CD1c-positive myeloid dendritic cell (primary cell): ENCODE measurements at regions not wholly inside any gene's neighbourhood (a gene's known extent, or its start where the extent isn't known, plus 50 kb on each side); places are given as distances from the start of the nearest gene placed in this dataset.
"Not testable (repeated sequence)": the region's sequence is repeated elsewhere in the genome, so short reads cannot be mapped to it uniquely, and the experiment has no call there.

Source experiments
- DNase-seq: peaks from one replicate; pipeline ENCODE4 v3.0.0-alpha.2; 2016; ENCODE audit errors: extremely low spot score

DNA sequence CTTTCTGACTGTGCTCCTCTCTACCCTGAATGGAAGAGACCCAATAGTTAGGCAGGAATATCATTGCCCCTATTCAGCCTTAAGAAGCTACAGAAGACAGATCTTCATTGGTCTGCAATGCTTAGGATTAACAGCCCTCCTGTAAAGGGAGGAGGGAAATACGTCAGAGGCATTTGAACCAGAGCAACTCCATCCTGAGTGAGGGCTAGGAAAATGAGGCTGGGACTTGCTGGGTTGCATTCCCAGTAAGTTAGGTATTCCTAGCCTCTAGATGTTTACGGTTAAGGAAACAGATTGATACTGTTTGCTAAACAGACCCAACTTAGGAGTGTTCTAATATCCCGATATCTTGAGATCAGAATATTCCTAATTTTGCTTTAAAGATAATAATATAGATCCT, 63.5 kb downstream of the PCDH18 start:
- DNase-seq = no peak

DNA sequence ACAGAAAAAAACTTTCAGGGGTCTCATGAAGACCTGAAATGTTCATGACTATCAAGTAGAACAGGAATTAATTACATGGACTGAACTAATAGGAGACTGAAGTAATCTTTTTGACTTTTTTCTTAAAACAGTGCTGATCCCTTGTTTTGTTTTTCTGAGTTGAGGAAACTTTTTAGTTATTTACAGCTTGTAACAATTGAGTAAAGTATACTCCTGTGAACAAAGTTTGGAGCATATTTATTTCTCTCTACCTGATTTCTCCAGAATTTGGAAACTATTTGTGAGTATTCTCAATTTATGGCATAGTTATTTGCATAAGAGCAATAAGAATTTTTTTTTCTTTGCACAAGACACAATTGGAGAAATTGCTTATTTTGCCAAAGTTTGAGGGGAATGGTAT, 64.8 kb downstream of the PCDH18 start:
- no peak for DNase-seq

DNA sequence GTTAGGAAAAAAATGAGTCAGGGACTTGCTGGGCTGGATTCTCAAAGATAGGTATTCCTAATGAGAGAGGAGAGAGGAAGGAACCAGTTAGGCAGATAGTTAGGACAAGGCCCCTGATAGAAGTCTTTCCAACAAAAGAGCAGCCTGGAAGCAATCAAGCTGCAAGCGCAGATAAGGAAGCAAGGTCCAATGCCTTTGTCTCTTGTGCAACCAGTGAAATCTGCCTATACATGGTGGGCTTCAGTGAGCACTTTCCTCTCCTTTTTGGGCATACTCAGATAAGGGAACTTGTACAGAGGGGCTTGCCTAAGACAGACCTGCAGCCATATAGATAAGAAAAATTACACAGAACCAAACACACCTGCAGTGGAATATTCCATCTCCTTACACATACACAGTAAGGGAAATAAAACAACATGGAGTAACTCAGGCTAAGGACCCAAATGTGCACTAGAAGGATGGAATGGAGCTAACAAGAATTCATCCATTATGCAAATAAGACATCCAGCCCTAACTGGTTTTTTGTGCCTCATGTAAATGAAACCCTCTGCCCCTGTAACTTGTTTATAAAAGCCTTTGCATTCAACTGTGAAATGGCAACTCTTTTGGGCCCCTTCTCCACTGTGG, 68.8 kb downstream of the PCDH18 start:
- no peak for DNase-seq

DNA sequence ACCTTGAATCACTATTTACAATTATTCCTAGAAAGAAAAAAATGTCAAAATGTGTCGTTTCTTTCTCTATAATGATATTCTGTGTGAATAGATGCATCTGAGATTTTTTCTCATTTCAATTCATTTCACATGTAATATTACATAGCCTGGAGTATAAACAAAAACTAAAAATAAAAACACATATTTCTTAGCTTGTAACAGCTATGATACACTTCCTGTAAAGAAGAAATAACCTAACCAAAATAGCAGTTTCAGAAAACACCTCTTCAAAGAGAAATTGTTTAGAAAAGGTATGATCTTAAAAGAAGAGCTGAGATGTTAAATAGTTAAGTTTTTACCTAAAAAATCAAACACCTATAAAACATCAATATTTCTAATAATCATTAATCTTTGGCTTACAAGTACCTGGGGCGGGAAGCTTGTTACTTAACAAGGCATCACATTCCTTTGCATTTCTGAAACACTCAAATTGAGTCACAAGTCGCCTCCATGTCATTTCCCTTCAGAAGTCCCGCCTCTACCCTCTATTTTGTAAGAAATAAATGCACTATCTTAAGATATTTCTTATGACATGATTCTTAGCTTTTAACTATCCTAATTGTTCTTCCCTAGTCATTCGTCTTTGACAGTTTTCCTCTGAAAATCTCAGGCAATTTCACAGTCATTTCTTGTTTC, 76.5 kb downstream of the PCDH18 start:
- DNase-seq = no peak

- DNase-seq = no peak
Measured at GRCh38 chr4:137454767-137455166, 77.5 kb downstream of the PCDH18 start.

DNA sequence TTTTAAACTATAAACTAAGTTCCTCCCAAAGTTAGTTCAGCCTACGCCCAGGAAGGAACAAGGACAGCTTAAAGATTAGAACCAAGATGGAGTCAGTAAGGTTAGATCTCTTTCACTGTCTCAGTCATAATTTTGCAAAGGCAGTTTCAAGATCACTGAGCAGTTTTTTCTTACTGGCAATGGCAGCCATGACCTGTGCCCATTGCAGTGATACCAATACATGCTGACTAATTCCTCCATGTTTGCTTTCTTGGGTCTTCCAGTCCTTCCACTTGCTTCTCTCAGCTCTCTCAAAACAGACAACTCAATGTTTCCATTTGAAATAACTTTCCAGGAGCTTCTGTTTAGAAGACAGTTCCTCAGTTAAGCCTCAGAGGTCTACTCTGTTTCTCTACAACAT, 79.5 kb downstream of the PCDH18 start:
- no peak for DNase-seq

GRCh38 chr4:137451172-137451825, 81.0 kb downstream of the PCDH18 start:
- DNase-seq = no peak

DNA sequence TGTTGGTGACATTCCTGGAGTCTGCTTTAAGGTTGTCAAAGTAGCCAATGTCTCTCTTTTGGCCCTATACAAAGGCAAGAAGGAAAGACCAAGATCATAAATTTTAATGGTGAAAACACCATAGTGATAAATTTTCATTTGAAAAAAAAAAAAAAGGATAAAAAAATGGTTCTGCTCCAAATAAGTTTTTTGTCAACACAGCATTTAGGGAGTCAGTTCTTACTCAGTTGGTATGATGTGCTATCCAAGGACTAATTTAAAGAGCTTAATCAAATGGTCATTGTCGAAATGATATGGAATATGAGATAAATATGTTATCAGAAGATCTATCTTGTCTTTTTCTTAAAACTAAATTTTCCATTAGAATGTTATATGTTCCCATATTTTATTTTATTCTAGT, 83.9 kb downstream of the PCDH18 start:
- DNase-seq = no peak

DNA sequence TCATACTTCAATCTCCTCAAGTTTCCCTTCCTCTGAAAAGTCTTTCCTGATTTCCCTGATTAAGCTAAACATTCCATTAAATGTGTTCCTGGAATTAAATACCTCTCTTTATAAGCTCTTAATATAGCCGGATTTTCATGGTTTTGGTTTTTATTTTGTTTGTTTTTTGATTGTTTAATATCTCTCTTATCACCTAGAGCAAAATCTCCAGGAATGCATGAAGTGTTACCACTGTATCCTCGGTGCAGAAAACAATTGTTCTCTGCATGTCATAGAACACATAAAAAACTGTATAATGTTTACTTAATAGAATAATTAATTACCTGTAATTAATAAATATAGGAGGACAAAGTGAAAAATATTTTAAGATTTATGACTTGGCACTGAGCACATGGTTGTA, 86.2 kb downstream of the PCDH18 start:
- no peak for DNase-seq

DNA sequence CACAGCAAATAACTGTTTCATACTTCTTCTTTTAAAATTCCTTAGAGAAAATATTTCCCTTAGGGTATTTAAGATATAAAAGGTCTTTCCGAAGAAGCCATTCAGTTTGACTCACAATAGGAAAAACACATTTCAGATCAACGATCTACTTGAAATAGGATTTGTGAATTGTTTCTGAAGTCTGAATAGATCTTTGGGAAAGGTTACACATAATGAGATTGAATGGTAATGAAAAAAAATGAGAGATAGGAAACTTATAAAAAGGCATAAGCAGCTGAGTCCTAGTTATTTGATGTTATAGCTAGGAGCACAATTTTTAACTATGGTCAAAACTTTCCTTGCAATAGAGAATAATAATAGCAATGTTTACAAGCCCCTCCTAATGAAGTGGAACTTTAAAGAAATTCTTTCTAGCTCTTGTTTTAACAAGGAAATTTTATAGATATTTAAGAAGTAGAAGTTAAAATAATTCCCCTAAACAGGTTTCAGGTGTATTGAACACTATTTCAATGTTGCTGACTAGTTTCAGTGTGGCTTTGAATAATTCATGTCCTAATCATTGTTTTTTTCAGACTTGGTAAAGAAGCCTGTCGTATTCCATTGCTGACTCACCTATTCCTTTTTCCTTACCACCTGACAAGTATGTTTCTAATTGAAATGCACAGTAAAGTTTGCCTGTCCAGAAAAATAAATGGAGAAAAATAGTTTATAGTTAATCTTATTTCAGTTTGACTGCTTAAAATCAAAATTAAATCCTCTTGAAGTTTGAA, 89.1 kb downstream of the PCDH18 start:
- no peak for DNase-seq

DNA sequence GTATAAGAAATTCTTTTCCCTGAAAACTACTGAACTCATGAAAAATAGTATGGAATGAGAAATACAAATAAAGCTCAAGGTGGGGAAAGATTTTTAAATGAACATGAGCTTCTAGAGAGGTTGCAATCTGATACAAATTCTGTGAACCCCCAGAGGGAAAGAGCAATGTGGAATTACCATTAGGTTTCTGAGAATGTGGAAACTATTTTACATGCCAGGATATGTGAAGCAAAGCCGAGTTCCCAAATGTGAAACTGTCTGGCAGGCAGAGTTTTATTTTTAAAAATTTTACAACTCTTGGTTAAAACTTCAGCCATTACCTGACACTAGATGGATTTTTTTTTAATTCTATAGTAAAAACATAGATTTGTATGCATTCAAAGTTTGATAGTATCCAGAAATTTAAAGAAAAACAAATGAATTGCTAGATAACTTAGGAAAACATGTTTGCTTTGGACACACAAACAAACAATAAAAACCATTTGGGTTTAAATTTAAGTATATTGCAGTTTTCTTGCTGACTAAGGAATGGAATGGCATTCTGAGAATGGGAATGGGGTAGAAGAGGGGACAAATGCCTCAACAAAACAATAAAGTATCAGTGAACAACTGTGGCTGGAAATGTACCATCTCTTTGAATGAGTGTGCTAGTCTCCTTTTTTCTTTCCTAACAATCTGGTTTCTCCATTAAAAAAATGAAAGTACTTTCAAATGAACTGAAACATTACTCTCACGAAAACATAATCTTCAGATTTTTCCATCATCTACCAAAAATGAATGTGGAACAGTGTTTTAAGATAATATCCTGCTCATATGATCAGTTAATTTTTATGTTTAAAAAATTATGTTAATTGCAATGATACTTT, 99.6 kb downstream of the PCDH18 start:
- DNase-seq = no peak

GRCh38 chr4:137430171-137430570, 102.1 kb downstream of the PCDH18 start:
- DNase-seq = no peak

DNA sequence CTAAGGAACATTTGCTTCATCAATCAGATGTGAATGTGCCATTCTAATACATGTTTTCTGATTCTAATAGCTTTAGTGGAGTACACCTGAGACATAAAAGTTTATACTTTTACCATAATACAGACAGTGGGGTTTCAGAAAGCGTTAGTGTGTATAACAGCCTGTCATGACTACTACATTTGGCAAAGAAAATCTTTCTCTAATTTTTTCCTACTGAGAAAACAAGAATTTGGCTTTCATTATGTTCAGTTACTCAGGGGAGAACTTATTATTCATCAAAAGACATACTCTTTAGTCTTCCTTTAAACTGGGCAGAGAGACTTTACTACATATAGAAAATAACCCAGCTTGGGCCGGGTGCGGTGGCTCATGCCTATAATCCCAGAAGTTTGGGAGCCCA, 104.9 kb downstream of the PCDH18 start:
- DNase-seq = no peak

- DNase-seq = no peak
Measured at GRCh38 chr4:137425281-137425680, 107.0 kb downstream of the PCDH18 start.

DNA sequence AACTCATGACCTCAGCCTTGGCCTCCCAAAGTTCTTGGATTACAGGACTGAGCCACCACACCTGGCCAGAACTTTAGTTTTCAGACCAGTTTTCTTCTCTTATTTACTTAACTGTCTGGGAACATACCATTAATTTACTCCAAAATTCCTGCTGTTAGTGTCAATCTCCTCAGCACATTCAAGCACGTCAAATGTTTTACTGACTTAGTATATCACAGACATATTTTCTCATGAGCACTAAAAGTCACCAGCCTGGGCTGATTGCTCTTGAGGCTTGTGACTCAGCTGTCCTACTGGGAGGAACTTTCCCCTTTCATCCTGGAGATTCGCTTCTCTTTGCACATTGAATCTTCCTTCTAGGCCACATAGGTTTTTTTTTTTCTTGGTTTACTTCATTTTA, 109.6 kb downstream of the PCDH18 start:
- DNase-seq = no peak

DNA sequence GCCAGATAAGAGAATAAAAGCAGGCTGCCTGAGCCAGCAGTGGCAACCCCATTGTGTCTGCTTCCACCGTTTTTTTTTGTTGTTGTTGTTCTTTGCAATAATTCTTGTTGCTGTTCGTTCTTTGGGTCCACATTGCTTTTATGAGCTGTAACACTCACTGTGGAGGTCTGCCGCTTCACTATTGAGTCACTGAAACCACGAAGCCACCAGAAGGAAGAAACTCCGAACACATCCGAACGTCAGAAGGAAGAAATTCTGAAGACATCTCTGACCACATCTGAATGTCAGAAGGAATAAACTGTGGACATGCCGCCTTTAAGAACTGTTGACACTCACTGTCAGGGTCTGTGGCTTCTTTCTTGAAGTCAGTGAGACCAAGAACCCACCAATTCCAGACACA, 110.5 kb downstream of the PCDH18 start:
- DNase-seq = no peak

DNA sequence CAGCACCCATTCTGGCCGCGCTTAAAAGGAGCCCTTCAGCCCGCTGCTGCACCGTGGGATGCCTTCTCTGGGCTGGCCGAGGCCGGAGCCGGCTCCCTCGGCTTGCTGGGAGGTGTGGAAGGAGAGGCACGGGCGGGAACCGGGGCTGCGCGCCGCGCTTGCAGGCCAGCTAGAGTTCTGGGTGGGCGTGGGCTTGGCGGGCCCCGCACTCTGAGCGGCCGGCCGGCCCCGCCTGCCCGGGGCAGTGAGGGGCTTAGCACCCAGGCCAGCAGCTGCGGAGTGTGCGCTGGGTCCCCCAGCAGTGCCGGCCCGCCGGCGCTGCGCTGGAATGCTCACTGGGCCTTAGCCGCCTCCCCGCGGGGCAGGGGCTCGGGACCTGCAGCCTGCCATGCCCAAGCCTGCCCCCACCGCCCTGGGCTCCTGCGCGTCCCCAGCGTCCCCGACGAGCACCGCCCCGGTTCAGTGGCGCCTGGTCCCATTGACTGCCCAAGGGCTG, 111.3 kb downstream of the PCDH18 start:
- no peak for DNase-seq

- no peak for DNase-seq
Measured at GRCh38 chr4:137417676-137418075, 114.6 kb downstream of the PCDH18 start.

GRCh38 chr4:137414802-137415201, 117.5 kb downstream of the PCDH18 start:
- no peak for DNase-seq

GRCh38 chr4:137408527-137409177, 123.6 kb downstream of the PCDH18 start:
- no peak for DNase-seq

DNA sequence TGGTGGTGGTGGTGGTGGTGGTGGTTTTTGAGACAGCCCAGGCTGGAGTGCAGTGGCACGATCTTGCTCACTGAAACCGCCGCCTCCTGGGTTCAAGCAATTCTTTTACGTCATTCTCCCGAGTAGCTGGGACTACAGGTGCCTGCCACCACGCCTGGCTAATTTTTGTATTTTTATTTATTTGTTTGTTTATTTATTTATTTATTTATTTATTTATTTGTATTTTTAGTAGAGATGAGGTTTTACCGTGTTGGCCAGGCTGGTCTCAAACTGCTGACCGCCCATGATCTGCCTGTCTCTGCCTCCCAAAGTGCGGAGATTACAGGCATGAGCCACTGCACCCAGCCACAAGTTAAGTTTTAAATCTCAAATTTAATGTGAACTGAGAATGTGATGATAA, 126.5 kb downstream of the PCDH18 start:
- not testable (repeated sequence) for DNase-seq
